ENCODE measurements at regions not wholly inside any gene's neighbourhood (a gene's known extent, or its start where the extent isn't known, plus 50 kb on each side); places are given as distances from the start of the nearest gene placed in this dataset.
"Not testable (repeated sequence)": the region's sequence is repeated elsewhere in the genome, so short reads cannot be mapped to it uniquely, and the experiment has no call there.

GRCh38 chr14:81584495-81584894, 50.8 kb upstream of the SEL1L start:
- no peak for DNase-seq

- DNase-seq, result peak in 1 of 2 experiments; percentile 12
These were observed 55.9 kb upstream of the SEL1L start for GRCh38 chr14:81589381-81590065.

- DNase-seq, result no peak
These were observed 57.6 kb upstream of the SEL1L start for GRCh38 chr14:81591266-81591665.

GRCh38 chr14:81594012-81594411, 60.4 kb upstream of the SEL1L start:
- DNase-seq, result no peak

GRCh38 chr14:81605660-81606059, 72.0 kb upstream of the SEL1L start:
- no peak for DNase-seq

GRCh38 chr14:81613341-81614045, 79.8 kb upstream of the SEL1L start:
- DNase-seq, result no peak

- not testable (repeated sequence) for DNase-seq
These were observed 80.6 kb upstream of the SEL1L start for GRCh38 chr14:81614302-81614701.

GRCh38 chr14:81618695-81619094, 85.0 kb upstream of the SEL1L start:
- no peak for DNase-seq

- DNase-seq, result no peak
These were observed 86.2 kb upstream of the SEL1L start for GRCh38 chr14:81619816-81620215.

GRCh38 chr14:81623771-81624396, 90.2 kb upstream of the SEL1L start:
- DNase-seq, result not testable (repeated sequence)

- peak in 1 of 2 experiments; percentile 49 for DNase-seq
These were observed 91.7 kb upstream of the SEL1L start for GRCh38 chr14:81625343-81625742.

- DNase-seq, result no peak
These were observed 98.5 kb upstream of the SEL1L start for GRCh38 chr14:81632157-81632556.

- DNase-seq, result no peak
These were observed 99.8 kb upstream of the SEL1L start for GRCh38 chr14:81633496-81633895.

GRCh38 chr14:81637639-81638038, 104.0 kb upstream of the SEL1L start:
- DNase-seq, result no peak

GRCh38 chr14:81638656-81639280, 105.1 kb upstream of the SEL1L start:
- no peak for DNase-seq

- DNase-seq, result no peak
These were observed 120.0 kb upstream of the SEL1L start for GRCh38 chr14:81653626-81654025.

GRCh38 chr14:81655423-81656314, 122.0 kb upstream of the SEL1L start:
- no peak for DNase-seq

GRCh38 chr14:81656811-81657210, 123.2 kb upstream of the SEL1L start:
- DNase-seq, result no peak

GRCh38 chr14:81662066-81662465, 128.4 kb upstream of the SEL1L start:
- DNase-seq, result no peak

- no peak for DNase-seq
These were observed 129.0 kb upstream of the SEL1L start for GRCh38 chr14:81662570-81663197.

- no peak for DNase-seq
These were observed 135.1 kb upstream of the SEL1L start for GRCh38 chr14:81668626-81669274.

- DNase-seq, result no peak
These were observed 135.7 kb upstream of the SEL1L start for GRCh38 chr14:81669308-81669707.

All from SW 1271 (cell line).